A673 (cell line): ENCODE measurements at regions not wholly inside any gene's neighbourhood (a gene's known extent, or its start where the extent isn't known, plus 50 kb on each side); places are given as distances from the start of the nearest gene placed in this dataset.

ENCODE experiments used
- BruUV-seq: library from RNA; stranded (reverse); fragments of 400-500 nt; replicated peaks from 2 replicates; lab custom pipeline; 2021; lab: Mats Ljungman, UMichigan
- CTCF ChIA-PET: fragments of 300-600 bp; sonication (Branson Sonifier 250); formaldehyde crosslinking; loops from one replicate; lab custom pipeline; 2022; ENCODE audit warnings: antibody characterized with exemption; lab: Charles Lee
- POLR2A ChIA-PET: fragments of 300-600 bp; sonication (Branson Sonifier 250); formaldehyde crosslinking; loops from one replicate; lab custom pipeline; 2022; ENCODE audit warnings: antibody characterized with exemption; ENCODE audit not compliant: low non-redundant PET; lab: Charles Lee
- DNase-seq: peaks from one replicate; pipeline ENCODE4 v3.0.0-alpha.2; 2015; ENCODE audit warnings: low spot score
- H3K27ac ChIP-seq: fragments of 200-600 bp; sonication (generic); 2 replicates; pipeline ENCODE4 v1.5.1; 2016; ENCODE audit warnings: mixed run types, low read depth, mild to moderate bottlenecking, mixed read lengths, antibody characterized with exemption, low read length; ENCODE audit not compliant: poor library complexity, severe bottlenecking
- H3K27me3 ChIP-seq: fragments of 200-600 bp; sonication (generic); replicated peaks from 2 replicates; pipeline ENCODE4 v1.6.1; 2017; ENCODE audit warnings: mixed run types, low read depth, mild to moderate bottlenecking, mixed read lengths, antibody characterized with exemption, low read length; ENCODE audit not compliant: insufficient read depth, poor library complexity
- H3K36me3 ChIP-seq: fragments of 200-600 bp; sonication (generic); 2 replicates; pipeline ENCODE4 v1.6.1; 2016; ENCODE audit warnings: mixed run types, mild to moderate bottlenecking, mixed read lengths, antibody characterized with exemption, low read length; ENCODE audit not compliant: insufficient read depth, poor library complexity, severe bottlenecking
- H3K4me1 ChIP-seq: fragments of 200-600 bp; sonication (generic); 2 replicates; pipeline ENCODE4 v1.6.1; 2017; ENCODE audit warnings: mixed run types, mild to moderate bottlenecking, mixed read lengths, antibody characterized with exemption, low read length; ENCODE audit not compliant: insufficient read depth, poor library complexity, severe bottlenecking
- H3K4me3 ChIP-seq: fragments of 200-600 bp; sonication (generic); 2 replicates; pipeline ENCODE4 v1.5.1; 2016; ENCODE audit warnings: low read depth, mixed run types, mild to moderate bottlenecking, mixed read lengths, low read length; ENCODE audit not compliant: poor library complexity, severe bottlenecking
- H3K9me3 ChIP-seq: fragments of 200-600 bp; sonication (generic); 2 replicates; pipeline ENCODE4 v1.6.1; 2016; ENCODE audit warnings: mixed run types, low read depth, mild to moderate bottlenecking, mixed read lengths, antibody characterized with exemption, low read length; ENCODE audit not compliant: poor library complexity, severe bottlenecking
- EZH2 ChIP-seq: fragments of 200-600 bp; sonication (generic); IDR thresholded peaks from 2 replicates; pipeline ENCODE4 v1.6.1; 2017; ENCODE audit warnings: borderline replicate concordance, low read depth, mild to moderate bottlenecking, mixed read lengths, antibody characterized with exemption, low read length; ENCODE audit not compliant: poor library complexity, severe bottlenecking
- intact Hi-C: fragments of 100-400 bp; cut with micrococcal nuclease; formaldehyde crosslinking; loops from one replicate; pipeline ENCODE4 v1.10.0; 2022; ENCODE audit not compliant: unreplicated experiment
- TF ChIP-seq, protein P1 (sequence below): fragments of 300-800, 200-600 bp; sonication (generic); conservative IDR thresholded peaks from 2 replicates; pipeline ENCODE4 v1.5.1; 2017; ENCODE audit warnings: low read depth, mild to moderate bottlenecking, antibody characterized with exemption, low read length, moderate library complexity, mixed read lengths

DNA sequence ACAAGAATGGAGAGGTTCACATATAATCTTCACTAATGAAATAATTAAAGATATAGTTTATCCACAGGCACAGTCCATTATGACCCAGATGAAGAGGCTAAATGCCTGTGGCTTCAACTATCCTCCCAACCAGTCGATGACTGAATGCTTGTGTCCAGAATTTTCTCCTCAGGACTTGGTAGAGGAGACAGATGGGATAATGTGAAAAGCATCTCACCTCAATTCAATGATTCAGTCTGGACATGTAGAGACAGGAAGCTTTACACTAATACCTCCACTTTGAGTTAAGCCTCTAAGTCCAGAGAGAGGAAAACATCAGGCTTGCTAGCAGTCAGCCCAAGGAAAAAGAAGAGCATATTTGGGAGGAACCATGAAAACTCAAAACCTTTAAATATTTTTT, 59.1 kb upstream of the COL1A2 start:
- Histone ChIP-seq H3K27ac (no peak overlapping the region), H3K4me1 (no peaks in the 10 kb centered on the region)

DNA sequence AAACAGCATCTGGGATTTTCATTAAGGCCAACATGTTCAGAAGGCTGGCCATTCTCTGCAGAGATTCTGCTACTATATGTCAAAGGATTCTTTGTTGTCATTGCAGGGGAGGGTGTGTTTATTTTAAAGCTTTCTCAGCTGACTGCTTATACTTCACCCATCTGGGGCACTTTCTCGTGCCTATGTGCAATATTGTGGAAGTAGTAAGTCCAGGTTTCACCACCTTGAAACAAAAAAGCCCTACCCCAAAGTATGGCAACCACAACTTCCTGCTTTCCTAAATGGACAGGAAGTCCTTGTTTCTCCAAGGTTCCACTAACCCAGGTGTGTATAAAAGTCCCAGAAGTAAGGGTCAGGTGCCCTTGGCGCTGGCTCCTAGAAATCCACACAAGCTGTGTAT, 58.7 kb upstream of the COL1A2 start:
- no peaks in the 10 kb centered on the region for H3K36me3 ChIP-seq
- no peak for TF ChIP-seq EZH2
- TF ChIP-seq, protein P1, sequence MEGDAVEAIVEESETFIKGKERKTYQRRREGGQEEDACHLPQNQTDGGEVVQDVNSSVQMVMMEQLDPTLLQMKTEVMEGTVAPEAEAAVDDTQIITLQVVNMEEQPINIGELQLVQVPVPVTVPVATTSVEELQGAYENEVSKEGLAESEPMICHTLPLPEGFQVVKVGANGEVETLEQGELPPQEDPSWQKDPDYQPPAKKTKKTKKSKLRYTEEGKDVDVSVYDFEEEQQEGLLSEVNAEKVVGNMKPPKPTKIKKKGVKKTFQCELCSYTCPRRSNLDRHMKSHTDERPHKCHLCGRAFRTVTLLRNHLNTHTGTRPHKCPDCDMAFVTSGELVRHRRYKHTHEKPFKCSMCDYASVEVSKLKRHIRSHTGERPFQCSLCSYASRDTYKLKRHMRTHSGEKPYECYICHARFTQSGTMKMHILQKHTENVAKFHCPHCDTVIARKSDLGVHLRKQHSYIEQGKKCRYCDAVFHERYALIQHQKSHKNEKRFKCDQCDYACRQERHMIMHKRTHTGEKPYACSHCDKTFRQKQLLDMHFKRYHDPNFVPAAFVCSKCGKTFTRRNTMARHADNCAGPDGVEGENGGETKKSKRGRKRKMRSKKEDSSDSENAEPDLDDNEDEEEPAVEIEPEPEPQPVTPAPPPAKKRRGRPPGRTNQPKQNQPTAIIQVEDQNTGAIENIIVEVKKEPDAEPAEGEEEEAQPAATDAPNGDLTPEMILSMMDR: no peak
- CTCF ChIA-PET: no interaction called here

More for the DNA sequence above, 59.1 kb upstream of the COL1A2 start:
- TF ChIP-seq, protein P1: no peak
- Histone ChIP-seq H3K36me3 (no peaks in the 10 kb centered on the region), H3K9me3 (no peaks in the 10 kb centered on the region), H3K27me3 (no peaks in the 10 kb centered on the region), H3K4me3 (no peak overlapping the region)
- CTCF ChIA-PET: no interaction called here
- intact Hi-C loops: no loop called here
- POLR2A ChIA-PET: no interaction called here
- DNase-seq: no peak
- BruUV-seq: no TSS peak

DNA sequence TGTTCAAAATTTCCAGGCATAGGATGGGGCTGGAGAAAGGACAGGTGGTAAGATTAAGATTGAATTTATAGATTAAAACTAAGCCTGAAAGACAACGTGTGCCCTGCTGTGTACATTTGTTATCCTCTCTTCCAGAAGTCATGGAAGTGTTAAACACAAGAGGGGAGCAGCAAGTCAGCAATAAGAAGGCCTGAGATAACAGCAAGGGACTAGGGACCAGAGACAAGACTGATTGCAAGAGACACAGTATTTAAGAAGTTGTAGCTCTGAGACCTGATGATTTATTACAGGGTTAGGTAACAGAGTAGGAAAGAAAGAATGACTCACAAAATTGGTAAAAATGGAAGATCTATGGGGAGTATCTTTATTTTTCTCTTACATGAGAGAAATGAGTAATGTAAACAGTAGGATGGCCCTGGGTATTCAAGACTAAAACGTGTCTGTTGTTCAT, 55.7 kb upstream of the COL1A2 start:
- BruUV-seq: no TSS peak
- no peak for DNase-seq
- Histone ChIP-seq H3K4me3 (no peak overlapping the region), H3K9me3 (no peaks in the 10 kb centered on the region), H3K27me3 (no peaks in the 10 kb centered on the region), H3K36me3 (no peaks in the 10 kb centered on the region), H3K27ac (no peak overlapping the region), H3K4me1 (no peaks in the 10 kb centered on the region)
- CTCF ChIA-PET: no interaction called here
- no peak for TF ChIP-seq EZH2
- TF ChIP-seq, protein P1: no peak
- intact Hi-C loops: no loop called here
- POLR2A ChIA-PET: no interaction called here

More for the DNA sequence above, 58.7 kb upstream of the COL1A2 start:
- POLR2A ChIA-PET: no interaction called here
- BruUV-seq: no TSS peak
- intact Hi-C loops: no loop called here
- Histone ChIP-seq H3K27me3 (no peaks in the 10 kb centered on the region), H3K9me3 (no peaks in the 10 kb centered on the region), H3K4me1 (no peaks in the 10 kb centered on the region), H3K4me3 (no peak overlapping the region), H3K27ac (no peak overlapping the region)
- DNase-seq: no peak
